Naive B cell (primary cell): ENCODE measurements at regions not wholly inside any gene's neighbourhood (a gene's known extent, or its start where the extent isn't known, plus 50 kb on each side); places are given as distances from the start of the nearest gene placed in this dataset.
"Not testable (repeated sequence)": the region's sequence is repeated elsewhere in the genome, so short reads cannot be mapped to it uniquely, and the experiment has no call there.

Source experiments
- ATAC-seq, 2 donors: fragments of 150-1000 bp; cut with Tn5 transposase; 2 replicates each; pipeline ENCODE4 v1.10.0; 2021; ENCODE audit warnings: low read depth in 2 of 2, mild to moderate bottlenecking in 2 of 2, moderate library complexity in 2 of 2
- DNase-seq: peaks from one replicate; pipeline ENCODE4 v3.0.0; 2022
- H3K27ac Mint-ChIP-seq, 6 donors: one replicate each; pipeline ENCODE4 v1.8.0; 2020 to 2022; ENCODE audit warnings: mild to moderate bottlenecking in 6 of 6, mixed read lengths in 6 of 6, moderate library complexity in 5 of 6, inconsistent platforms in 2 of 6
- H3K27me3 Mint-ChIP-seq, 3 donors: one replicate each; pipeline ENCODE4 v1.8.0; 2021 to 2022; ENCODE audit warnings: mixed read lengths in 3 of 3, mild to moderate bottlenecking in 1 of 3
- H3K36me3 Mint-ChIP-seq, 2 donors: one replicate each; pipeline ENCODE4 v1.8.0; 2020 to 2022; ENCODE audit warnings: mixed read lengths in 2 of 2, inconsistent platforms in 1 of 2, mild to moderate bottlenecking in 1 of 2
- H3K4me1 Mint-ChIP-seq, 3 donors: one replicate each; pipeline ENCODE4 v1.8.0; 2020 to 2022; ENCODE audit warnings: mixed read lengths in 3 of 3, inconsistent platforms in 1 of 3, mild to moderate bottlenecking in 1 of 3, moderate library complexity in 1 of 3
- H3K4me3 Mint-ChIP-seq, 8 donors: one replicate each; pipeline ENCODE4 v1.8.0; 2020 to 2022; ENCODE audit warnings: mild to moderate bottlenecking in 8 of 8, mixed read lengths in 8 of 8, moderate library complexity in 8 of 8, inconsistent platforms in 2 of 8
- H3K9me3 Mint-ChIP-seq, 7 donors: one replicate each; pipeline ENCODE4 v1.8.0; 2020 to 2022; ENCODE audit warnings: mixed read lengths in 7 of 7, mild to moderate bottlenecking in 5 of 7, inconsistent platforms in 2 of 7, moderate library complexity in 1 of 7

DNA sequence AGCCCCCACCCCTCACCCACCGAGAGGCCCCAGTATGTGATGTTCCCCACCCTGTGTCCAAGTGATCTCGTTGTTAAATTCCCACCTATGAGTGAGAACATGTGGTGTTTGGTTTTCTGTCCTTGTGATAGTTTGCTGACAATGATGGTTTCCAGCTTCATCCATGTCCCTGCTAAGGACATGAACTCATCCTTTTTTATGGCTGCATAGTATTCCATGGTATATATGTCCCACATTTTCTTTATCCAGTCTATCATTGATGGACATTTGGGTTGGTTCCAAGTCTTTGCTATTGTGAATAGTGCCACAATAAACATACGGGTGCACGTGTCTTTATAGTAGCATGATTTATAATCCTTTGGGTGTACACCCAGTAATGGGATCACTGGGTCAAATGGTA is 79.2 kb downstream of the PXDC1 start:
- not testable (repeated sequence) for H3K36me3 Mint-ChIP-seq, H3K4me3 Mint-ChIP-seq, ATAC-seq, H3K4me1 Mint-ChIP-seq, DNase-seq, H3K27ac Mint-ChIP-seq
- Mint-ChIP-seq H3K27me3 (peaks cover 0 to 35% (median 29%) of the 10 kb centered on the region in 3 donors), H3K9me3 (peaks cover 8 to 46% (median 19%) of the 10 kb centered on the region in 7 donors)

DNA sequence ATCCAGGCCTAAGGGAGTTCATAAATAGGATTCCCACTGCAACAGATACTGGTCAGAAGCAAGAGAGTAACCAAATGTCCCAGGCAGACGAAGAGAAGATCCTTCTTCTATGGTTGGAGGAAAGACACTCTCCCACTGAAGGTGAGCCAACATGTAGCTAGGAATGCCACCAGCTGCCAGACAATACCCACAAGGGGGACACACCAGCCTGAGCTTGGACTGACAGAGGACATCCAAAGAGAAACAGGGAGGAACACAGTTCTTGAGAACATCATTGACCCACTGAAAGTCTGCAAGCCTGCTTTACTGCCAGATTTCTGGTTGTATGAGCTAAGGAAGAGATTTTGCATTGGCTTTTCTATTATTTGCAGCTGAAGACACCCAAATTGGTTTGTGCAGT is 80.1 kb downstream of the PXDC1 start:
- no peak overlapping the region for H3K27ac Mint-ChIP-seq
- no peaks in the 10 kb centered on the region for H3K36me3 Mint-ChIP-seq
- H3K4me3 Mint-ChIP-seq, result peak overlapping the region in 1 of 8 donors; percentile 22
- peaks cover 4 to 46% (median 18%) of the 10 kb centered on the region in 7 donors for H3K9me3 Mint-ChIP-seq
- H3K27me3 Mint-ChIP-seq, result peaks cover 0 to 32% (median 20%) of the 10 kb centered on the region in 3 donors
- no peaks in the 10 kb centered on the region for H3K4me1 Mint-ChIP-seq
- no peak for ATAC-seq
- DNase-seq, result no peak

DNA sequence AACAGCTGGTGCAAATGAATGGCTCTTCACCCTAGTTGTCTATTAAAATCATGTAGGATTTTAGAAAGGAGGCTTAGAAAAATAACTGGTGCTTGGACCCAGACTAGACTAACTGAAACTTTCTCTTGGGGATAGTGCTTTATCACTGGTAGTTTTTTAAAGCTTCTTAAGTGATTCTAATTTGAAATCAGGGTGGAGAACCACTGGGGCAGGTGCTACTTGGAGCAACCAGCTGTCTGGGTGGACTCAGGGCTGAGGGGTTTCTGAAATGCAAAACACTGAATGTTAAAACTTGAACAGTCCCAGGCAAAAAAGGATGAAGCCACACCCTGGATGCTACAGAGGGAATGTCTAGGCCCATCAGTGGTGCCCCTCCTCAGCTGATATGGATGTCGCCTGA is 81.2 kb downstream of the PXDC1 start:
- peaks cover 4 to 50% (median 17%) of the 10 kb centered on the region in 7 donors for H3K9me3 Mint-ChIP-seq
- peaks cover 0 to 28% (median 15%) of the 10 kb centered on the region in 3 donors for H3K27me3 Mint-ChIP-seq
- ATAC-seq (no peak), DNase-seq (no peak)
- no peak overlapping the region for H3K4me3 Mint-ChIP-seq
- H3K36me3 Mint-ChIP-seq, result no peaks in the 10 kb centered on the region
- H3K4me1 Mint-ChIP-seq, result no peaks in the 10 kb centered on the region
- H3K27ac Mint-ChIP-seq, result no peak overlapping the region

DNA sequence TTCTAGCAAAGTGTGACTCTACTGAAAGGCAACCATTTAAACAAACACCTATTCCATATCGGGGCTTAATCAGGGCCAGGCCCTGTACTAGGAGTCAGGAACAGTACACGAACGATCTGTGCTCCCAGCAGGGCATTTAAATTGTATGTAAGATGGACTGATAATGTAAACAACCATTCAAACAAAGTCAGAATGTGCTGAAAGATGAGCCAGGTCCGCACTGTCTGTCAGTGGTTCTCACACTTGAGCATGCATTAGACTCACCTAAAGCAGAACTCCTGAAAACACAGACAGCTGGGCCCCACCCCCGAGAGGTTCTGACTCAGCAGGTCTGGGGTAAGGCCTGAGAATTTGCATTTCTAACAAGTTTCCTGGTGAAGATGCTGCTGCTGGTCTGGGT is 81.6 kb downstream of the PXDC1 start:
- no peaks in the 10 kb centered on the region for H3K36me3 Mint-ChIP-seq

DNA sequence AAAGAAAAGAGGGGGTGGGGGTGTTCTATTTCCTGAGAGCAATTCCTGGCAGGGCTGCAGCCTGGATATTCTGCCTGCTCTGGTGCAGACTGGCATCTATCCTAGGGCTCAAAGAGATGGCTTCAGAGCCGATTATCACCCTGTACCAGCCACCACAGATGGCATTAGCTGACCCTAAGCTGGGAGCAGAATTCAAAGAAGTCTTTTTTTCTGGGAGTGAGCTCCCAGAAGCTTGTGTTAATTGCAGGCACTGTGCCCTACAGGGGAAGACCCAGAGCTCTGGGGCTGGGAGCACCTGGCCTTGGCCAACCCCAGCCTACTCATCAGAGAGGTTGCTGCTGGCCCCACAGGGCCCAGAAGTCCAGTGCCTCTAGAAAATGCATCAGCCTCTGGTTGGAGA is 85.9 kb downstream of the PXDC1 start:
- Mint-ChIP-seq H3K27me3 (peaks cover 0 to 19% (median 15%) of the 10 kb centered on the region in 3 donors), H3K4me3 (no peak overlapping the region), H3K4me1 (no peaks in the 10 kb centered on the region), H3K9me3 (peaks cover 4 to 37% (median 6%) of the 10 kb centered on the region in 7 donors), H3K27ac (no peak overlapping the region), H3K36me3 (no peaks in the 10 kb centered on the region)
- ATAC-seq (no peak), DNase-seq (no peak)

More for the DNA sequence above, 81.6 kb downstream of the PXDC1 start:
- DNase-seq, result no peak
- Mint-ChIP-seq H3K9me3 (peaks cover 4 to 50% (median 17%) of the 10 kb centered on the region in 7 donors), H3K27ac (no peak overlapping the region), H3K4me3 (no peak overlapping the region), H3K4me1 (no peaks in the 10 kb centered on the region), H3K27me3 (peaks cover 0 to 24% (median 15%) of the 10 kb centered on the region in 3 donors)
- ATAC-seq, result no peak

DNA sequence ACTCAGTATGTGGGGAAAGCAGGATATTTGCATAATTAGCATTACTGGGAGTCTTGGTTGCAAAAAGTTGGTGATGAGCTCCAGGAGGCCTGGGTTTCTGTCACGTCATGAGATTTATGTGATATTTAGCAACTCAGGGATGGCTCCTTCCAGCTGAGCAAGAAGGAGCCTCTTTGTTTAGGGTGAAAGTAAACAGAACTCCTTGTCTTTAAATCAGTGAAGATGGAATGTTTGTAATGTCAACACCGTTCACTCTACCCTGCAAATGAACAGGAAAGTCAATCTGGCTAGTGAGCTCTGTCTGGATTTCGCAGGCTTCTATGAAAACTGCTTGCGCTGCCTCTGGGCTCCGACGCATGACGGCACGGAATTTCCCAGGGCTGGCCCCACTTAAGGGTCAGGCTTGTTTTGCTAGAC is 86.9 kb downstream of the PXDC1 start:
- Mint-ChIP-seq H3K4me1 (no peaks in the 10 kb centered on the region), H3K27me3 (peaks cover 0 to 23% (median 18%) of the 10 kb centered on the region in 3 donors), H3K4me3 (no peak overlapping the region), H3K27ac (no peak overlapping the region), H3K9me3 (peaks cover 4 to 35% (median 6%) of the 10 kb centered on the region in 7 donors), H3K36me3 (no peaks in the 10 kb centered on the region)
- ATAC-seq (no peak), DNase-seq (no peak)

DNA sequence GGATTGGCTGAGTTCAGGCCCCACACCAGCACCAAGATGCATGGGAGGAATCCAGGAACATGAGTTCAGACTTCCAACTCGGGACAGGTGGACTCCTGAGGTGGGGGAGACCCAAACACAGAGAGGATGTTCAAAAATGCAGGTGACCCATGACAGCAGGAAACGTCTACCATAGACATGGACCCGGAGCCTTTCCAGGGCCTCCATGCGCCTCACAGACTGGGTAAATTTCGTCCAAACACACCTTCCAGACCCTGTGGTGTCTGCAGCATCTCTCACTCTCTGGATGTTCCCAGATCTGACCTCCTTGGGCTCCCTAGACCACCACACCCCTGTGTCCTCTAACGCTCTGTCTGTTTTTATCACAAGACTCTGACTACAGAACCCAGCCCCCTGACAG is 87.7 kb downstream of the PXDC1 start:
- Mint-ChIP-seq H3K36me3 (no peaks in the 10 kb centered on the region), H3K4me3 (no peak overlapping the region), H3K4me1 (no peaks in the 10 kb centered on the region), H3K27ac (no peak overlapping the region), H3K9me3 (peaks cover 0 to 26% (median 0%) of the 10 kb centered on the region in 7 donors), H3K27me3 (peaks cover 0 to 23% (median 18%) of the 10 kb centered on the region in 3 donors)
- no peak for DNase-seq
- ATAC-seq, result no peak

DNA sequence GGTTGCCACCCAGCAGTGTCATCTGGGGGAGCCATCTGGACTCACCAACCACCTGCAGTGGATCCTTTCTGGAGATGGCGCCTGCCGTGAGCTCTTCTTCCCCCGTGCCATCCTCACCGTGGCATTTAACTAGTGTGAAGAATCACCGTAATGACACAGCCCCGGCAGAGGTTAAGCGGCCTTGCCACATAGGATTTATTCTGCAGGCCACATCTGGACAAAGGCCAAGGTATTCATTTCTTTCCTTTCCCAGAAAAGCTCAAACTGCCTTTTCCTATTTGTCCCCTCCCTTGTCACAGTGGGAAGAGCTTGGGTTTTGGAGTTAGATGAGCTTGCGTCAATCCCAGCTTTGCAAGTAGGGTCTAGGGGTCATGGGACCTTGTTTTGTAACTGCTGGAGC is 88.4 kb downstream of the PXDC1 start:
- Mint-ChIP-seq H3K27ac (no peak overlapping the region), H3K36me3 (no peaks in the 10 kb centered on the region), H3K27me3 (peaks cover 0 to 26% (median 20%) of the 10 kb centered on the region in 3 donors), H3K4me1 (no peaks in the 10 kb centered on the region), H3K9me3 (peaks cover 0 to 19% (median 0%) of the 10 kb centered on the region in 7 donors), H3K4me3 (no peak overlapping the region)
- DNase-seq, result no peak
- no peak for ATAC-seq

DNA sequence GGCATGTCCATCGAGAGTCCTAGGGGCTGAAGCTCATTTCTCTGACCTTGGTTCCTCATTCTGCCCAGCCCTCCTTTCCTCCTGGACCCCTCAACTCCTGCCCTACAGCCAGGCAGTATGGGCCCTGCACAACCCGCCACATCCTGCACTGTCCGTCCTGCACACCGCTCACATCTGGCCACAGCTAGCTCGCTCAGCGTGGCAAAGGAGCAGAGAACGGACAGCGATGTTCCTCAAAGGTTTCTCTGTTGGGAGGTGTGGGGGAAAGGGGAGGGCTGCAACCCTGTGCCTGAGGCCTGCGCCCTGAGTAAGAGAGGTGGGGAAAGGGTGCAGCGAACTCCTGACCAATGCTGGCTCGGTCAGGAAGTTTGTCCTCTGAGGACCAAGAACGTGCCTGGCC is 90.1 kb downstream of the PXDC1 start:
- no peak overlapping the region for H3K27ac Mint-ChIP-seq
- H3K4me1 Mint-ChIP-seq, result no peaks in the 10 kb centered on the region
- no peak overlapping the region for H3K4me3 Mint-ChIP-seq
- H3K36me3 Mint-ChIP-seq, result no peaks in the 10 kb centered on the region
- peaks cover 3 to 35% (median 18%) of the 10 kb centered on the region in 3 donors for H3K27me3 Mint-ChIP-seq
- H3K9me3 Mint-ChIP-seq, result peaks cover 0 to 5% (median 0%) of the 10 kb centered on the region in 7 donors
- ATAC-seq (no peak), DNase-seq (no peak)

DNA sequence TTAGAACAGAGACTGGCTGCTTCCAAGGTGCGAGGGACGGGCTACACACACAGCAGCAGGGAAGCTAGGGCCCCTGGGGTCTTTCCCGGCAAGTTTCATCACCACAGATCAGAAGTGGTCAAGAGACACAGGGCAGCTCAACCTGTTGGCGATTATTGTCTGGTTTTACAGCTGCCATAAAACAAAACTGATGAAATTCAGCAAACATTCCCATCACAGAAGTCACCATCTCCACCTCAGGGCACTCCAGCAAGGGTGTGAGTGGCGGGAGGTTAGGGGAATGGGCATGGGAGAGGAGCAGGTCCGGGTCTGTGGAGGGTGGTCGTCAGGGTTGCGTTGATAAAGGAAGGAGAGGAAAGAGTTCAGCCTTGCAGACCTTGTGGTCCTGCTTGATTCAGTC is 91.0 kb downstream of the PXDC1 start:
- H3K36me3 Mint-ChIP-seq, result no peaks in the 10 kb centered on the region
- peaks cover 3 to 44% (median 12%) of the 10 kb centered on the region in 3 donors for H3K27me3 Mint-ChIP-seq
- H3K9me3 Mint-ChIP-seq, result peaks cover 0 to 2% (median 0%) of the 10 kb centered on the region in 7 donors
- no peaks in the 10 kb centered on the region for H3K4me1 Mint-ChIP-seq
- H3K4me3 Mint-ChIP-seq, result peak overlapping the region in 1 of 8 donors; percentile 27
- DNase-seq, result no peak
- no peak for ATAC-seq
- H3K27ac Mint-ChIP-seq, result no peak overlapping the region

DNA sequence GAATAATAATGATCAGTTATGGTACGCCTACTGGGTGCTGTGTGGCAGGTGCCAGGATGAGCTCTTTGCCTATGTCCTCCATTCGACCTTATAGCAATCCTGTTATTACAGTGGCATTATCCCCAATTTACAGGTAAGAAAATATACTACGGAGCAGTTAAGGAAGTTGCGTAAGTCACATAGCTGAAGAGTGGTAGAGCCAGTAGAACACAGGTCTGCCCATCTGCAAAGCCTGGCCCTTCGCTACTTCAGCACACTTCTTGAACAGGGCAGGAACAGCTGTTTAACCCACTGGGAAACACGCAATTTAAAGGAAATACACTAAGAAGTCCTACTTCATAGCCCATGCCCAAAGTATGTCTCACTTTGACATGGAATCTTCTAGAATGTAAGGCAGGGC is 91.8 kb downstream of the PXDC1 start:
- H3K4me3 Mint-ChIP-seq, result no peak overlapping the region
- ATAC-seq (no peak), DNase-seq (no peak)
- peaks cover 0 to 2% (median 0%) of the 10 kb centered on the region in 7 donors for H3K9me3 Mint-ChIP-seq
- no peaks in the 10 kb centered on the region for H3K4me1 Mint-ChIP-seq
- no peaks in the 10 kb centered on the region for H3K36me3 Mint-ChIP-seq
- H3K27ac Mint-ChIP-seq, result no peak overlapping the region
- peaks cover 3 to 39% (median 12%) of the 10 kb centered on the region in 3 donors for H3K27me3 Mint-ChIP-seq

DNA sequence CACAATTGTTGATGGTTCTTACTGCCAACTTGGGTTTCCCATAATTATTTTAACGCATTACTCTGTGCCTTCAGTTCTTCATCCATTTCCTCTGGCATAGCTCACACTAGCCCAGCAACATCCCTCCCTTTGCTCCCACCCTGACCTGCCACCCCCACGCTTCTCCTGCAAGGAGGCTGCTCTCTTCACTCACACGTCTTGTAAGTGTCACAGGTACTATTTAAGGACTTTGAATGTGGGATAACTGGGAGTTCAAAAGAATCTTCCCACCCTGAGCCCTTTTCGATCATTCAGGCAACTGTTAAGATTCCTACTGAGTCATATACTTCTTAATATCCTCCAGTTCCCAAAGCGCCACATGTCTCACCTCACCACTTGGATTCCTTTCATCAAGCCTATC is 95.4 kb downstream of the PXDC1 start:
- ATAC-seq (no peak), DNase-seq (no peak)
- Mint-ChIP-seq H3K27me3 (peaks cover 4 to 36% (median 14%) of the 10 kb centered on the region in 3 donors), H3K4me1 (no peaks in the 10 kb centered on the region), H3K9me3 (peaks cover 0 to 2% (median 0%) of the 10 kb centered on the region in 7 donors), H3K27ac (peak overlapping the region in 1 of 6 donors; percentile 58), H3K4me3 (no peak overlapping the region), H3K36me3 (no peaks in the 10 kb centered on the region)

DNA sequence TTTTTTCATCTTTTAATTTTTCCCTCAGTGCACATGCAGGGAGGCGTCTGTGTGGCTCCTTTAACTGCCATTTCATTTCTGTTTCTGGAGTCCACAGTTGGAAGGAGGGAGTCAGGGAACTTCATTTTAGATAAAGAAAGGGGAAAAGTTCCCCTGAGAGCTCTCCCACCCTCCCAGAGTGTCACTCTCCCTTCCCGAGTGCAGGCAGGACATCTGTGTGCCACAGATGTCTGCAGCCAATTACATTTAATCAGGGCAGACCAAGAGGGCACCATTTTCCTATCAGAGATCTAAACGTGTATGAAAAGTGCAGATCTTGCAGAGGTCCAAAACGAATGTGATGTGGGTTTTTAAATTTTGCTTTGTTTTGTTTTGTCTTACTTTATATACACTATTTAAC is 96.6 kb downstream of the PXDC1 start:
- ATAC-seq, result no peak
- H3K27ac Mint-ChIP-seq, result no peak overlapping the region
- H3K4me1 Mint-ChIP-seq, result no peaks in the 10 kb centered on the region
- no peak for DNase-seq
- H3K36me3 Mint-ChIP-seq, result no peaks in the 10 kb centered on the region
- H3K9me3 Mint-ChIP-seq, result peaks cover 0 to 2% (median 0%) of the 10 kb centered on the region in 7 donors
- peaks cover 7 to 29% (median 14%) of the 10 kb centered on the region in 3 donors for H3K27me3 Mint-ChIP-seq
- H3K4me3 Mint-ChIP-seq, result no peak overlapping the region

DNA sequence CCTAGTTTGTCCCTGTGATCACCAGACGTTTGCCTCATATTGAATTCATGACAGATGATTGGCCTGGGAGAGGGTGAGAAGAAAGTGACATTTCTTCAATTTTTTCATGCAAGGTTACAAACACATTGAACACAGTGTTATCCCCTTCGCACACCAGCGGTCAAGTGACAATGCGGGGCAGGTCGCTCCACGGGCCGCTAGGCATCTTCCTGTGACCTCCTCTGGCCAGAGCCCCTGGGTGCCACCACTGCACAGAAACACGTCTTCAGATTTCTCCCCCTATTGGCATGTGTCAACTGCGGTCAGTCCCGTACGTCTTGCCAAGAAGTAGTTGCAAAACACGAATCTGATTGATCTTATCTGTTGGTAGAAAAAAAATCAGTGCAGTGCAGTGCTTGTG is 97.1 kb downstream of the PXDC1 start:
- Mint-ChIP-seq H3K27me3 (peaks cover 7 to 29% (median 14%) of the 10 kb centered on the region in 3 donors), H3K9me3 (peaks cover 0 to 2% (median 0%) of the 10 kb centered on the region in 7 donors), H3K36me3 (no peaks in the 10 kb centered on the region), H3K4me3 (no peak overlapping the region), H3K4me1 (no peaks in the 10 kb centered on the region), H3K27ac (no peak overlapping the region)
- ATAC-seq, result no peak
- no peak for DNase-seq
